ENCODE measurements at regions not wholly inside any gene's neighbourhood (a gene's known extent, or its start where the extent isn't known, plus 50 kb on each side); places are given as distances from the start of the nearest gene placed in this dataset.

DNA sequence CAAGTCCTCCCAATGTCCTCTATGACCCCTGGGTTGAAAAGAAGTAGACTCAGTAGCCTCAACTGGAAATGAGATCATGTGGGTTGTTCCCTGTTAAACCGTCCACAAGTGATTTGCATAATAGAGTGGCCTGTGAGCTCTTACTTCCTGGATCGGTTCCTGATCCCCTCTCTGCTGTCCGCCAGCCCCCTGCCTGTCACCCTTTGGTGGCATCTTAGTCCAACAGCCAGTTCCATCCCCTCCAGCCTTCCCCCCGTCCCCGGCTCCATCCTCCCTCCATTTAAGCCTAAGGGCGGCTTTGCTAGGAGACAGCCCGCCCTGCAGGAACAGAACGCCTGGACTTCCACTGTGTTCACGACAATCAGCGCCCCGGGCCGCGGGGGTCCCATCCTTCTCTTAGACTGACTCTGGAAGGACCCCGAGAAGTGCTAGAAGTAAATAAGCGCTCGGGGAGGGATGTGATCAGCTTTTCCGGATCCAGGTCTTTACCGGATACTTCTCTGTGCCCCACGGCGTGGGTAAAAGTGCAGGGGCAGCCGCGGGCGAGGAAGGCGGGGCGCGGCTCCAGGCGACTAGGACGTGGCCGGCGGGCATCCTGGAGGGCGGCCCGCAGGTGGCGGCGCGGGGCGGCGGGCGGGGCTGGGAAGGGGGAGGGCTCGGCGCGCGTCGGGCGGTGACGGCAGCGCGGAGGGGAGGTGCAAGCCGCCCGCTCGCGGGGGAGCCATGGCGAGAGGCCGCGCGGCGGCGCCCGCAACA lies 51.2 kb upstream of the ULK4 start:
- peak; percentile 97 to 99 for DNase-seq

DNA sequence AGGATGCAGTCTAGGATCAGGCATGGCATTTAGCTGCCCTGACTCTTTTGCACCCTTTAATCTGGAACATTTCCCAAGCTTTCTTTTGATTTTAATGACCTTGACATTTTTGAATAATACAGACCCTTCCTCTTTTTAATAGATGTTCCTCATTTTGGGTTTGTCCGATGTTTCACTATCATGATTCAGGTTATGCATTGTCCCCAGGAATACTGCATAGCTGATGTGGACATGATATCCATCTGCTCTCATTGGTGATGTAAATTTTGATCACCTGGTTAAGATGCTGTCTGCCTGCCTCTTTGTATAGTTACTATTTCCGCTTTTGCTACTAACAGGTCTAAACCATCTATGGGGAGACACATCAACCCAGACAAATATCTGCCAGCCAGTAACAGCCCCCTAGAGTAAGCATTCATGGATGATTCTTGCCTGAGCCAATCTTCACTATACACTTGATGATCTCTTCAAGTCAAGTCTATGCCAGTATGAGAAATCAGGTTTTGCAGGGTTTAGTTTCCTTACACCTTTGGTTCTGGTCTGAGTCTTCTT lies 50.6 kb upstream of the ULK4 start:
- peak; percentile 82 to 84 for DNase-seq

Measured in AML-193 (cell line).